ENCODE measurements at regions not wholly inside any gene's neighbourhood (a gene's known extent, or its start where the extent isn't known, plus 50 kb on each side); places are given as distances from the start of the nearest gene placed in this dataset.

DNA sequence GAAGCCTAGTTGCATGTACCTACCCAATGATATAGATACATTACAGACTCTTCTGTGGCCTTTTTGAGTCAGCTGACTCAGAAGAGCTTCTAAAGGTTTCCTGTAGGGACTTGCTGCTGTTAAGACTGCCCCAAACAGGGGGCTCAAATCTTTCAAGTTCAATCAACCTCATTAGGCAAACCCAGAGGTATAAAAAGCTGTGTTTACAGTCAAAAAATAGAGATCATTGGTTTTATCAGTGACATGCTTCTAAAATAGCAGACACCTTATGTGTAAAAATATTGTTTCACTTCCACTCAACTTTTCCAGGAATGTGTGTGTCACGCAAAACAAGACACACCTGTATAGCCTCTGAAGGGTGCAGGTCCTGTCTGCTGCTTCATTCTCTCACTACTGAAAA lies 624.3 kb upstream of the FANCL start:
- no peaks in the 10 kb centered on the region for H3K27me3 ChIP-seq
- H3K27ac ChIP-seq, result no peak overlapping the region
- intact Hi-C loops (cut with DNase I), result no loop called here
- H3K4me1 ChIP-seq (ENCODE audit: insufficient read depth), result no peaks in the 10 kb centered on the region
- DNase-seq, result no peak
- no peaks in the 10 kb centered on the region for H3K9me3 ChIP-seq
- WGBS, 3 donors, result 83 to 97% (median 90%) methylated on average over 1 of the region's 1 CpG
- H3K36me3 ChIP-seq, result no peaks in the 10 kb centered on the region
- H3K4me3 ChIP-seq, result no peak overlapping the region
- TF ChIP-seq POLR2A (IDR thresholded peaks at IDR 0.05) (no peak), EP300 (IDR thresholded peaks at IDR 0.05) (no peak)
- TF ChIP-seq, protein P1, sequence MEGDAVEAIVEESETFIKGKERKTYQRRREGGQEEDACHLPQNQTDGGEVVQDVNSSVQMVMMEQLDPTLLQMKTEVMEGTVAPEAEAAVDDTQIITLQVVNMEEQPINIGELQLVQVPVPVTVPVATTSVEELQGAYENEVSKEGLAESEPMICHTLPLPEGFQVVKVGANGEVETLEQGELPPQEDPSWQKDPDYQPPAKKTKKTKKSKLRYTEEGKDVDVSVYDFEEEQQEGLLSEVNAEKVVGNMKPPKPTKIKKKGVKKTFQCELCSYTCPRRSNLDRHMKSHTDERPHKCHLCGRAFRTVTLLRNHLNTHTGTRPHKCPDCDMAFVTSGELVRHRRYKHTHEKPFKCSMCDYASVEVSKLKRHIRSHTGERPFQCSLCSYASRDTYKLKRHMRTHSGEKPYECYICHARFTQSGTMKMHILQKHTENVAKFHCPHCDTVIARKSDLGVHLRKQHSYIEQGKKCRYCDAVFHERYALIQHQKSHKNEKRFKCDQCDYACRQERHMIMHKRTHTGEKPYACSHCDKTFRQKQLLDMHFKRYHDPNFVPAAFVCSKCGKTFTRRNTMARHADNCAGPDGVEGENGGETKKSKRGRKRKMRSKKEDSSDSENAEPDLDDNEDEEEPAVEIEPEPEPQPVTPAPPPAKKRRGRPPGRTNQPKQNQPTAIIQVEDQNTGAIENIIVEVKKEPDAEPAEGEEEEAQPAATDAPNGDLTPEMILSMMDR (IDR thresholded peaks at IDR 0.05), result no peak

DNA sequence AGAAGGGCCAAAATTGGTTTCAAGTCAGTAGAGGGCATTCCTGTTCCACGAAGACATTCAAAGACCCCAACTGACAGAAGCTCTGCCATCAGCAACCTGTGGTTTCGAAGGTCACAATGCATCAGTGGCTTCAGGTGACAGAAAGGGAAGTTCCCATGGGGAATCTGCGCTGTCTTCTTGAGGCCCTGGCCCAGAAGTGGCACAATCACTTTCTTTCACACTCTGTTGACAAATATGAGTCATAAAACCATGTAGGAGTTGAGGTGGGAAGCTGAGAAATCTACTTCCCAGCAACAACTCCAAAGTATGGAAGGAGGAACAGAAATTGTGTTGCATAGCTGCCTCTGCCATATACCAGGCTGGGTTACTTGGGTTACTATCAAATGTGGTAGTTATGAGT lies 621.1 kb upstream of the FANCL start:
- Histone ChIP-seq H3K4me1 (ENCODE audit: insufficient read depth) (no peaks in the 10 kb centered on the region), H3K4me3 (no peak overlapping the region), H3K27me3 (no peaks in the 10 kb centered on the region), H3K36me3 (no peaks in the 10 kb centered on the region), H3K27ac (no peak overlapping the region), H3K9me3 (no peaks in the 10 kb centered on the region)
- WGBS, 3 donors, result 86 to 88% (median 87%) methylated on average over 3 of the region's 3 CpGs
- DNase-seq, result no peak
- intact Hi-C loops (cut with DNase I), result no loop called here
- TF ChIP-seq, protein P1 (IDR thresholded peaks at IDR 0.05), result no peak
- TF ChIP-seq POLR2A (IDR thresholded peaks at IDR 0.05) (no peak), EP300 (IDR thresholded peaks at IDR 0.05) (no peak)

DNA sequence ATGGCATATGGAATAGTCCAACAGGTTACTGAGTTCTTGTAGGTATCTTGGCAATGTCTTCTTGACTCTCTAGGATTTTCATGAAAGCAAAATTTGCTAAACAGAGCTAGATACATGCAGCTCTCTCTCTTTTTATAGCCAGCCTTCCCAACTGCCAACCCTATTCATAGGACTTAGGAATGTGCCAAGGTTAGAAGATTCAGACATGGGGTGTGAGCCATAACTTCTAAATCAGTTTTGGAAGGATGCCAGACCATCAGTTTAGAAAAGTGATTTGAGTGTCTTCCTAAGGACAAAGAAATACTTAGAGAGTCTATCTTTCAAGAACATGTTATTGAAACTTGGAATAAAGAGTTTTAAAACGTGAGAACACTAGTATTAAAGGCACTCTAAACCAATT lies 619.5 kb upstream of the FANCL start:
- H3K4me1 ChIP-seq (ENCODE audit: insufficient read depth), result no peaks in the 10 kb centered on the region
- H3K36me3 ChIP-seq, result no peaks in the 10 kb centered on the region
- 55 to 69% (median 66%) methylated on average over 1 of the region's 1 CpG for WGBS, 3 donors
- H3K27ac ChIP-seq, result no peak overlapping the region
- no peak overlapping the region for H3K4me3 ChIP-seq
- DNase-seq, result no peak
- H3K27me3 ChIP-seq, result no peaks in the 10 kb centered on the region
- no peaks in the 10 kb centered on the region for H3K9me3 ChIP-seq
- intact Hi-C loops (cut with DNase I), result no loop called here
- TF ChIP-seq, protein P1 (IDR thresholded peaks at IDR 0.05), result no peak
- no peak for TF ChIP-seq EP300 (IDR thresholded peaks at IDR 0.05)
- TF ChIP-seq POLR2A (IDR thresholded peaks at IDR 0.05), result no peak

DNA sequence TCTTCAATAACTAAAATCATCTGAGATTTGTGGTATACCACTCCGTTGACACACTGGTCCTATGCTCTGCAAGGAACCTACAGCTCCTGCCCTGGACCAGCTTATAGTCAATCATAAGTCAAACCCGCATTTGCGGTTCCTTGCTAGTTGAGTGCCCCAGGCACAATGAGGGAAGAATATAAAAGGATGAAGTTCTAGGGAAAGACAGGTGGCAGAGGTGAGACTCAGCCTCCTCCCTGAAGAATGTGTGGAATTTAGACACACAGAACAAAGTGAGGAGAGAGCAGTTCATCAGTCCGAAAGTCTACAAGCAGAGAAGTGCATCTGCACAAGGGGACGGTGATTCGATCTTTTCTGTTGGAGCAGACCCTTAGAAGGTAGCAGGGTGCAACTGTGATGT lies 615.0 kb upstream of the FANCL start:
- intact Hi-C loops (cut with DNase I), result no loop called here
- TF ChIP-seq EP300 (IDR thresholded peaks at IDR 0.05) (no peak), POLR2A (IDR thresholded peaks at IDR 0.05) (no peak)
- TF ChIP-seq, protein P1 (IDR thresholded peaks at IDR 0.05), result no peak
- no peak overlapping the region for H3K27ac ChIP-seq
- H3K27me3 ChIP-seq, result no peaks in the 10 kb centered on the region
- no peak overlapping the region for H3K4me3 ChIP-seq
- no peaks in the 10 kb centered on the region for H3K9me3 ChIP-seq
- H3K4me1 ChIP-seq (ENCODE audit: insufficient read depth), result no peaks in the 10 kb centered on the region
- no peaks in the 10 kb centered on the region for H3K36me3 ChIP-seq
- 75 to 81% (median 77%) methylated on average over 6 of the region's 6 CpGs for WGBS, 3 donors
- no peak for DNase-seq

DNA sequence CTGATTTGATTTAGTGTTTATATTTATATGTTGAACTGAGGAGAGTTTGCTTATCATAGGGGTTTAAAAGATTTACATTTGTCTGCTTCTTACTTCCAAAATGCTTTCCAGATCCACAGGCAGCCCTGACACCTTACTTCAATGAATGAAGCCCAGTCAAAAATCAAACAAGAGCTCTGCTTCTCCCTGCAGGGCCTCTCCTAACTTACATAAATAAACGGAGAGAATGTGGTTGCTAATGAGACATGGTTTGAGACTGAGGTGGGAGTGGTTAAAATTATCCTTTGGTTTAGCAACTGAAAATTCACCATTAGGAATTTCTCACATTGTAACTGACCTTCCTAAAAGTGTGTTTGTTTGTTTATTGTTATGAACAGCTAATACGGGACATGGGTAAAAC lies 612.3 kb upstream of the FANCL start:
- 46 to 52% (median 51%) methylated on average over 2 of the region's 2 CpGs for WGBS, 3 donors
- Histone ChIP-seq H3K4me1 (ENCODE audit: insufficient read depth) (no peaks in the 10 kb centered on the region), H3K36me3 (no peaks in the 10 kb centered on the region), H3K9me3 (no peaks in the 10 kb centered on the region), H3K4me3 (no peak overlapping the region), H3K27ac (no peak overlapping the region), H3K27me3 (no peaks in the 10 kb centered on the region)
- intact Hi-C loops (cut with DNase I), result no loop called here
- no peak for DNase-seq
- no peak for TF ChIP-seq EP300 (IDR thresholded peaks at IDR 0.05)
- TF ChIP-seq, protein P1 (IDR thresholded peaks at IDR 0.05), result no peak
